K562 (cell line): ENCODE measurements at regions not wholly inside any gene's neighbourhood (a gene's known extent, or its start where the extent isn't known, plus 50 kb on each side); places are given as distances from the start of the nearest gene placed in this dataset.

Experiments used
- ATAC-seq: fragments of 200-7000 bp; cut with Tn5 transposase; 3 replicates; pipeline ENCODE4 v1.9.1; 2020; ENCODE audit warnings: moderate library complexity
- BruUV-seq: library from RNA; stranded (reverse); fragments of 400-500 nt; replicated peaks from 2 replicates; lab custom pipeline; 2021; lab: Mats Ljungman, UMichigan
- CTCF ChIA-PET: fragments of 300-600 bp; formaldehyde crosslinking; extraction: SDS; loops from one replicate; lab custom pipeline; 2021; ENCODE audit warnings: low intra/inter-chr PET ratio; lab: Yijun Ruan, JAX
- POLR2A ChIA-PET: fragments of 300-600, 350-650 bp; sonication (Branson Sonifier 250); formaldehyde crosslinking; extraction: SDS; loops from one replicate; lab custom pipeline; 2021; ENCODE audit warnings: antibody characterized with exemption, inconsistent platforms; lab: Yijun Ruan, JAX
- DNase-seq, 4 experiments: peaks; one replicate each; pipeline versions ENCODE4 v3.0.0 to v3.0.0-alpha.2; 2011 to 2018; ENCODE audit warnings: low spot score in 3 of 4, mixed read lengths in 3 of 4; ENCODE audit errors: extremely low read depth in 1 of 4
- FAIRE-seq: peaks from 2 replicates; lab custom pipeline; 2011; peaks lifted over from hg19 to GRCh38; lab: Jason Lieb, UNC
- H2AFZ ChIP-seq: 2 replicates; pipeline ENCODE4 v1.6.0; 2011; ENCODE audit warnings: low read depth, low read length, control low read depth, inconsistent platforms
- H3K27ac ChIP-seq: fragments of 200-600 bp; 3 replicates; pipeline ENCODE4 v1.8.0; 2011; ENCODE audit warnings: low read depth, mild to moderate bottlenecking, control low read depth, inconsistent platforms, low read length, moderate library complexity, mixed read lengths; ENCODE audit errors: extremely low read depth
- H3K27me3 ChIP-seq, 2 experiments: fragments of 300-600 bp in 1 of 2; 2 replicates in 1 of 2; 3 replicates in 1 of 2; pipeline versions ENCODE4 v1.6.0 to v1.8.0; 2011; ENCODE audit warnings: inconsistent platforms in 2 of 2, low read length in 2 of 2, mild to moderate bottlenecking in 1 of 2, mixed read lengths in 1 of 2, moderate library complexity in 1 of 2; ENCODE audit not compliant: control insufficient read depth in 2 of 2, insufficient read depth in 2 of 2
- H3K36me3 ChIP-seq: fragments of 300-600 bp; 3 replicates; pipeline ENCODE4 v1.8.0; 2011; ENCODE audit warnings: mild to moderate bottlenecking, low read length, inconsistent platforms; ENCODE audit not compliant: control insufficient read depth, insufficient read depth
- H3K4me1 ChIP-seq, 2 experiments: fragments of 200-600 bp in 1 of 2; replicated peaks in 1 of 2; 2 replicates in 1 of 2; 3 replicates in 1 of 2; pipeline versions ENCODE4 v1.5.1 to v1.8.0; 2011; ENCODE audit warnings: inconsistent platforms in 2 of 2, low read length in 2 of 2, mild to moderate bottlenecking in 1 of 2, mixed read lengths in 1 of 2, moderate library complexity in 1 of 2; ENCODE audit not compliant: control insufficient read depth in 2 of 2, insufficient read depth in 2 of 2
- H3K4me2 ChIP-seq: 2 replicates; pipeline ENCODE4 v1.6.1; 2011; ENCODE audit warnings: low read length, control low read depth, inconsistent platforms, mixed read lengths; ENCODE audit not compliant: insufficient read depth
- H3K4me3 ChIP-seq: fragments of 200-600 bp; sonication (generic), shearing (Covaris generic); 2 replicates; pipeline ENCODE4 v1.5.1; 2016; ENCODE audit warnings: control low read depth, inconsistent platforms
- H3K79me2 ChIP-seq: fragments of 200-600 bp; 3 replicates; pipeline ENCODE4 v1.8.0; 2011; ENCODE audit warnings: low read length, inconsistent platforms; ENCODE audit not compliant: control insufficient read depth, insufficient read depth
- H3K9ac ChIP-seq, 2 experiments: 2 replicates each; pipeline versions ENCODE4 v1.6.0 to v1.6.1; 2011; ENCODE audit warnings: low read depth in 2 of 2, low read length in 2 of 2, control low read depth in 1 of 2, inconsistent platforms in 1 of 2, mild to moderate bottlenecking in 1 of 2, mixed read lengths in 1 of 2; ENCODE audit not compliant: insufficient read depth in 1 of 2
- H3K9me1 ChIP-seq: one replicate; pipeline ENCODE4 v1.6.0; 2011; ENCODE audit warnings: inconsistent platforms, mild to moderate bottlenecking, low read length, moderate library complexity; ENCODE audit not compliant: control insufficient read depth, insufficient read depth
- H3K9me3 ChIP-seq: replicated peaks from 2 replicates; pipeline ENCODE4 v1.5.1; 2011; ENCODE audit warnings: low read depth, low read length, inconsistent platforms; ENCODE audit not compliant: control insufficient read depth, insufficient read depth
- H4K20me1 ChIP-seq: replicated peaks from 2 replicates; pipeline ENCODE4 v1.6.1; 2011; ENCODE audit warnings: low read length, inconsistent platforms, mixed read lengths; ENCODE audit not compliant: control insufficient read depth, insufficient read depth
- HIVEP1 ChIP-seq: fragments of 250-450 bp; sonication (Bioruptor Pico); IDR thresholded peaks from 2 replicates; pipeline ENCODE4 v1.4.0; 2020; ENCODE audit warnings: mild to moderate bottlenecking
- HNRNPLL ChIP-seq: fragments of 200-400 bp; formaldehyde crosslinking; IDR thresholded peaks from 2 replicates; pipeline ENCODE4 v1.6.1; 2017; ENCODE audit warnings: low read length, low read depth, mild to moderate bottlenecking; ENCODE audit not compliant: poor library complexity, severe bottlenecking
- TRIM28 ChIP-seq: fragments of 450-650 bp; IDR thresholded peaks from 2 replicates; pipeline ENCODE4 v1.6.1; 2017
- ZNF232 ChIP-seq: sonication (generic); formaldehyde crosslinking; IDR thresholded peaks from 2 replicates; pipeline ENCODE4 v1.8.0; 2022; ENCODE audit warnings: mild to moderate bottlenecking, missing genetic modification reagents
- WGBS: fragments of 100-300 bp; shearing (Covaris generic); methylation state at CpG from one replicate; pipeline ENCODE4 v1.1.6; 2016; ENCODE audit warnings: low coverage, mixed read lengths; ENCODE audit not compliant: insufficient coverage; ENCODE audit errors: missing lambda C conversion rate; 5-methylcytosine and 5-hydroxymethylcytosine counted together
- in situ Hi-C: fragments of 300-500 bp; cut with MboI; formaldehyde crosslinking; loops from 4 replicates; pipeline ENCODE4 v1.15.0; 2018; ENCODE audit warnings: inconsistent platforms, mixed read lengths
- intact Hi-C: fragments of 100-400 bp; cut with micrococcal nuclease; formaldehyde crosslinking; loops from 2 replicates; pipeline ENCODE4 v1.14.2; 2022
- TF ChIP-seq, protein P1 (sequence below): sonication (generic); formaldehyde crosslinking; IDR thresholded peaks from 2 replicates; pipeline ENCODE4 v1.8.1; 2023; ENCODE audit warnings: mild to moderate bottlenecking, missing genetic modification reagents
- TF ChIP-seq, protein P2 (sequence below): fragments of 450-650 bp; IDR thresholded peaks from 2 replicates; pipeline ENCODE4 v1.6.1; 2016; ENCODE audit warnings: mild to moderate bottlenecking, moderate library complexity
- TF ChIP-seq, protein P3 (sequence below): IDR thresholded peaks from 2 replicates; pipeline ENCODE4 v1.6.1; 2016; ENCODE audit warnings: missing genetic modification characterization, missing compliant biosample characterization

DNA sequence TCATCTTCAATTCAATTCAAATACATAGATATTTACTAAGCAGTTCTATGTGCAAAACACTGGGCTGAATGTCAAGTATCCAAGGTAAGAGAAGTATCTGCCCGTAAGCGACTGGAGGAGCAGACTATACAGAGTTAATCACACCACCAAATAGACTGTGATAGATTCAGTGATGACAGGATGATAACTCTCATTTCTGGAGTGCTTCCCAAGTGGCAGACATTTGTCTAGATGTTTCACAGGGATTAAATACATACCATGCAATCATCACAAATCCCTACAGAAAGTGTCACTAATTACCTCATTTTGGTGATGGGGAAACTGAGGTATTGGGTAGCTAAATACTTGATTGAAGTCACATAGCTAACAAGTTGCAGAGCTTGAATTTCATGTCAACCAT lies 508.7 kb upstream of the TENM4 start (continued):
- TF ChIP-seq, protein P1, sequence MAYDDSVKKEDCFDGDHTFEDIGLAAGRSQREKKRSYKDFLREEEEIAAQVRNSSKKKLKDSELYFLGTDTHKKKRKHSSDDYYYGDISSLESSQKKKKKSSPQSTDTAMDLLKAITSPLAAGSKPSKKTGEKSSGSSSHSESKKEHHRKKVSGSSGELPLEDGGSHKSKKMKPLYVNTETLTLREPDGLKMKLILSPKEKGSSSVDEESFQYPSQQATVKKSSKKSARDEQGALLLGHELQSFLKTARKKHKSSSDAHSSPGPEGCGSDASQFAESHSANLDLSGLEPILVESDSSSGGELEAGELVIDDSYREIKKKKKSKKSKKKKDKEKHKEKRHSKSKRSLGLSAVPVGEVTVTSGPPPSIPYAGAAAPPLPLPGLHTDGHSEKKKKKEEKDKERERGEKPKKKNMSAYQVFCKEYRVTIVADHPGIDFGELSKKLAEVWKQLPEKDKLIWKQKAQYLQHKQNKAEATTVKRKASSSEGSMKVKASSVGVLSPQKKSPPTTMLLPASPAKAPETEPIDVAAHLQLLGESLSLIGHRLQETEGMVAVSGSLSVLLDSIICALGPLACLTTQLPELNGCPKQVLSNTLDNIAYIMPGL (CRISPR knock-in tag): no peak
- no peak for TF ChIP-seq ZNF232 (CRISPR knock-in tag)
- no peak for TF ChIP-seq HNRNPLL
- TF ChIP-seq, all 486 proteins: peak for 0

DNA sequence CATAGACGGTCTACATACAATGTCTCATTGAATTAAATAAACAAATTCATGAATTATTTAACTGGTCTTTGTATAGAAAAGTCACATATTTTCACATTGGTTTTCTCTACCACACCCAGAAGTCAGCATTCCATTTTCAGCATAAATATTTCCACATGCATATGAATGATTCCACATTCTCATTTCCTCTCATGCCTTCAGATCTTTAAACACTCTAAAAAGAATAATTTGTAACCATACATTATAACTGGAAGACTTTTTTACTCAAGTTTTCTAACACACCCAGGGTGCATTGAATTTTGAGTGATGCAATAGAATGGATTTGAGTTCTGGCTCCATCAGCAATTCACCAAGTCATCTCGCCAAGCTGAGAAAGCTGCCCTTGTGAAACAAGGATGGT lies 501.8 kb upstream of the TENM4 start:
- Histone ChIP-seq H3K4me1 (no peaks in the 10 kb centered on the region), H3K9me1 (no peaks in the 10 kb centered on the region), H2AFZ (no peak overlapping the region), H3K9me3 (no peaks in the 10 kb centered on the region), H3K27me3 (no peaks in the 10 kb centered on the region), H4K20me1 (no peaks in the 10 kb centered on the region), H3K4me2 (no peak overlapping the region), H3K27ac (no peak overlapping the region), H3K79me2 (no peaks in the 10 kb centered on the region), H3K9ac (no peak overlapping the region), H3K36me3 (no peaks in the 10 kb centered on the region), H3K4me3 (no peak overlapping the region)
- in situ Hi-C loops: no loop called here
- no peak for ATAC-seq
- ChIA-PET POLR2A (no interaction called here), CTCF (no interaction called here)
- BruUV-seq: no TSS peak
- intact Hi-C loops: no loop called here
- 0% methylated on average over 2 of the region's 2 CpGs for WGBS
- no peak for DNase-seq
- no peak for FAIRE-seq
- TF ChIP-seq HIVEP1 (CRISPR knock-in tag) (no peak), TRIM28 (no peak)
- TF ChIP-seq, protein P2, sequence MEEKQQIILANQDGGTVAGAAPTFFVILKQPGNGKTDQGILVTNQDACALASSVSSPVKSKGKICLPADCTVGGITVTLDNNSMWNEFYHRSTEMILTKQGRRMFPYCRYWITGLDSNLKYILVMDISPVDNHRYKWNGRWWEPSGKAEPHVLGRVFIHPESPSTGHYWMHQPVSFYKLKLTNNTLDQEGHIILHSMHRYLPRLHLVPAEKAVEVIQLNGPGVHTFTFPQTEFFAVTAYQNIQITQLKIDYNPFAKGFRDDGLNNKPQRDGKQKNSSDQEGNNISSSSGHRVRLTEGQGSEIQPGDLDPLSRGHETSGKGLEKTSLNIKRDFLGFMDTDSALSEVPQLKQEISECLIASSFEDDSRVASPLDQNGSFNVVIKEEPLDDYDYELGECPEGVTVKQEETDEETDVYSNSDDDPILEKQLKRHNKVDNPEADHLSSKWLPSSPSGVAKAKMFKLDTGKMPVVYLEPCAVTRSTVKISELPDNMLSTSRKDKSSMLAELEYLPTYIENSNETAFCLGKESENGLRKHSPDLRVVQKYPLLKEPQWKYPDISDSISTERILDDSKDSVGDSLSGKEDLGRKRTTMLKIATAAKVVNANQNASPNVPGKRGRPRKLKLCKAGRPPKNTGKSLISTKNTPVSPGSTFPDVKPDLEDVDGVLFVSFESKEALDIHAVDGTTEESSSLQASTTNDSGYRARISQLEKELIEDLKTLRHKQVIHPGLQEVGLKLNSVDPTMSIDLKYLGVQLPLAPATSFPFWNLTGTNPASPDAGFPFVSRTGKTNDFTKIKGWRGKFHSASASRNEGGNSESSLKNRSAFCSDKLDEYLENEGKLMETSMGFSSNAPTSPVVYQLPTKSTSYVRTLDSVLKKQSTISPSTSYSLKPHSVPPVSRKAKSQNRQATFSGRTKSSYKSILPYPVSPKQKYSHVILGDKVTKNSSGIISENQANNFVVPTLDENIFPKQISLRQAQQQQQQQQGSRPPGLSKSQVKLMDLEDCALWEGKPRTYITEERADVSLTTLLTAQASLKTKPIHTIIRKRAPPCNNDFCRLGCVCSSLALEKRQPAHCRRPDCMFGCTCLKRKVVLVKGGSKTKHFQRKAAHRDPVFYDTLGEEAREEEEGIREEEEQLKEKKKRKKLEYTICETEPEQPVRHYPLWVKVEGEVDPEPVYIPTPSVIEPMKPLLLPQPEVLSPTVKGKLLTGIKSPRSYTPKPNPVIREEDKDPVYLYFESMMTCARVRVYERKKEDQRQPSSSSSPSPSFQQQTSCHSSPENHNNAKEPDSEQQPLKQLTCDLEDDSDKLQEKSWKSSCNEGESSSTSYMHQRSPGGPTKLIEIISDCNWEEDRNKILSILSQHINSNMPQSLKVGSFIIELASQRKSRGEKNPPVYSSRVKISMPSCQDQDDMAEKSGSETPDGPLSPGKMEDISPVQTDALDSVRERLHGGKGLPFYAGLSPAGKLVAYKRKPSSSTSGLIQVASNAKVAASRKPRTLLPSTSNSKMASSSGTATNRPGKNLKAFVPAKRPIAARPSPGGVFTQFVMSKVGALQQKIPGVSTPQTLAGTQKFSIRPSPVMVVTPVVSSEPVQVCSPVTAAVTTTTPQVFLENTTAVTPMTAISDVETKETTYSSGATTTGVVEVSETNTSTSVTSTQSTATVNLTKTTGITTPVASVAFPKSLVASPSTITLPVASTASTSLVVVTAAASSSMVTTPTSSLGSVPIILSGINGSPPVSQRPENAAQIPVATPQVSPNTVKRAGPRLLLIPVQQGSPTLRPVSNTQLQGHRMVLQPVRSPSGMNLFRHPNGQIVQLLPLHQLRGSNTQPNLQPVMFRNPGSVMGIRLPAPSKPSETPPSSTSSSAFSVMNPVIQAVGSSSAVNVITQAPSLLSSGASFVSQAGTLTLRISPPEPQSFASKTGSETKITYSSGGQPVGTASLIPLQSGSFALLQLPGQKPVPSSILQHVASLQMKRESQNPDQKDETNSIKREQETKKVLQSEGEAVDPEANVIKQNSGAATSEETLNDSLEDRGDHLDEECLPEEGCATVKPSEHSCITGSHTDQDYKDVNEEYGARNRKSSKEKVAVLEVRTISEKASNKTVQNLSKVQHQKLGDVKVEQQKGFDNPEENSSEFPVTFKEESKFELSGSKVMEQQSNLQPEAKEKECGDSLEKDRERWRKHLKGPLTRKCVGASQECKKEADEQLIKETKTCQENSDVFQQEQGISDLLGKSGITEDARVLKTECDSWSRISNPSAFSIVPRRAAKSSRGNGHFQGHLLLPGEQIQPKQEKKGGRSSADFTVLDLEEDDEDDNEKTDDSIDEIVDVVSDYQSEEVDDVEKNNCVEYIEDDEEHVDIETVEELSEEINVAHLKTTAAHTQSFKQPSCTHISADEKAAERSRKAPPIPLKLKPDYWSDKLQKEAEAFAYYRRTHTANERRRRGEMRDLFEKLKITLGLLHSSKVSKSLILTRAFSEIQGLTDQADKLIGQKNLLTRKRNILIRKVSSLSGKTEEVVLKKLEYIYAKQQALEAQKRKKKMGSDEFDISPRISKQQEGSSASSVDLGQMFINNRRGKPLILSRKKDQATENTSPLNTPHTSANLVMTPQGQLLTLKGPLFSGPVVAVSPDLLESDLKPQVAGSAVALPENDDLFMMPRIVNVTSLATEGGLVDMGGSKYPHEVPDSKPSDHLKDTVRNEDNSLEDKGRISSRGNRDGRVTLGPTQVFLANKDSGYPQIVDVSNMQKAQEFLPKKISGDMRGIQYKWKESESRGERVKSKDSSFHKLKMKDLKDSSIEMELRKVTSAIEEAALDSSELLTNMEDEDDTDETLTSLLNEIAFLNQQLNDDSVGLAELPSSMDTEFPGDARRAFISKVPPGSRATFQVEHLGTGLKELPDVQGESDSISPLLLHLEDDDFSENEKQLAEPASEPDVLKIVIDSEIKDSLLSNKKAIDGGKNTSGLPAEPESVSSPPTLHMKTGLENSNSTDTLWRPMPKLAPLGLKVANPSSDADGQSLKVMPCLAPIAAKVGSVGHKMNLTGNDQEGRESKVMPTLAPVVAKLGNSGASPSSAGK: no peak
- TF ChIP-seq, protein P3, sequence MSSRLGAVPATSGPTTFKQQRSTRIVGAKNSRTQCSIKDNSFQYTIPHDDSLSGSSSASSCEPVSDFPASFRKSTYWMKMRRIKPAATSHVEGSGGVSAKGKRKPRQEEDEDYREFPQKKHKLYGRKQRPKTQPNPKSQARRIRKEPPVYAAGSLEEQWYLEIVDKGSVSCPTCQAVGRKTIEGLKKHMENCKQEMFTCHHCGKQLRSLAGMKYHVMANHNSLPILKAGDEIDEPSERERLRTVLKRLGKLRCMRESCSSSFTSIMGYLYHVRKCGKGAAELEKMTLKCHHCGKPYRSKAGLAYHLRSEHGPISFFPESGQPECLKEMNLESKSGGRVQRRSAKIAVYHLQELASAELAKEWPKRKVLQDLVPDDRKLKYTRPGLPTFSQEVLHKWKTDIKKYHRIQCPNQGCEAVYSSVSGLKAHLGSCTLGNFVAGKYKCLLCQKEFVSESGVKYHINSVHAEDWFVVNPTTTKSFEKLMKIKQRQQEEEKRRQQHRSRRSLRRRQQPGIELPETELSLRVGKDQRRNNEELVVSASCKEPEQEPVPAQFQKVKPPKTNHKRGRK (tag): no peak
